ENCODE measurements at regions not wholly inside any gene's neighbourhood (a gene's known extent, or its start where the extent isn't known, plus 50 kb on each side); places are given as distances from the start of the nearest gene placed in this dataset.

- DNase-seq (ENCODE audit: low read depth), result no peak
Observed at GRCh38 chr5:54743581-54743980, 226.0 kb downstream of the SNX18 start.

DNA sequence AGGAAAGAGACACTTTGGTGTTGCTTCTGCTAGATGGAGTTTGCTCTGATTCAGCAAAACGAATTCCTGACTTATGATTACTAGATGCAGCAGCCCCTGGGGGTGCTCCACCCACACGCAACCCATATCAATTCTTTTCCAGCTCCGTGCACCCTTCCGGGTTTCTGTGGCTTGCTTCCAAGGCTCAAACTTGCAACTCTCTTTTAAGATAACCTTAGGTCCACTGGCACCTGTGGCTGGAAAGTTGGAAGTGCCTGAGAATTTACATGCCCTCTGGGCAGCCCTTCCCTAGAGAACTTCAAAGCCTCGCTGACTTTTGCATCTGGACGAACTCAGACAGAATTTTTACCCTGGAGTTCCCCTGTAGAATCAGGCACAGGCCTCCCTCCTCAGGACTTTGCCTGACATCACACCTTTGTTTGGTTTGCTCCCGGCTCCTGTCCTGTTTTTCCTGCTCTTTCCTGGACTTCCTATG lies 224.9 kb downstream of the SNX18 start:
- DNase-seq (ENCODE audit: low read depth), result no peak

- no peak for DNase-seq (ENCODE audit: low read depth)
Observed at GRCh38 chr5:54741711-54742110, 224.2 kb downstream of the SNX18 start.

- DNase-seq (ENCODE audit: low read depth), result no peak
Observed at GRCh38 chr5:54740141-54740540, 222.6 kb downstream of the SNX18 start.

- DNase-seq (ENCODE audit: low read depth), result no peak
Observed at GRCh38 chr5:54739371-54739770, 221.8 kb downstream of the SNX18 start.

GRCh38 chr5:54738973-54739367 lies 221.4 kb downstream of the SNX18 start:
- no peak for DNase-seq (ENCODE audit: low read depth)

GRCh38 chr5:54738118-54738972 lies 220.8 kb downstream of the SNX18 start:
- no peak for DNase-seq (ENCODE audit: low read depth)

DNA sequence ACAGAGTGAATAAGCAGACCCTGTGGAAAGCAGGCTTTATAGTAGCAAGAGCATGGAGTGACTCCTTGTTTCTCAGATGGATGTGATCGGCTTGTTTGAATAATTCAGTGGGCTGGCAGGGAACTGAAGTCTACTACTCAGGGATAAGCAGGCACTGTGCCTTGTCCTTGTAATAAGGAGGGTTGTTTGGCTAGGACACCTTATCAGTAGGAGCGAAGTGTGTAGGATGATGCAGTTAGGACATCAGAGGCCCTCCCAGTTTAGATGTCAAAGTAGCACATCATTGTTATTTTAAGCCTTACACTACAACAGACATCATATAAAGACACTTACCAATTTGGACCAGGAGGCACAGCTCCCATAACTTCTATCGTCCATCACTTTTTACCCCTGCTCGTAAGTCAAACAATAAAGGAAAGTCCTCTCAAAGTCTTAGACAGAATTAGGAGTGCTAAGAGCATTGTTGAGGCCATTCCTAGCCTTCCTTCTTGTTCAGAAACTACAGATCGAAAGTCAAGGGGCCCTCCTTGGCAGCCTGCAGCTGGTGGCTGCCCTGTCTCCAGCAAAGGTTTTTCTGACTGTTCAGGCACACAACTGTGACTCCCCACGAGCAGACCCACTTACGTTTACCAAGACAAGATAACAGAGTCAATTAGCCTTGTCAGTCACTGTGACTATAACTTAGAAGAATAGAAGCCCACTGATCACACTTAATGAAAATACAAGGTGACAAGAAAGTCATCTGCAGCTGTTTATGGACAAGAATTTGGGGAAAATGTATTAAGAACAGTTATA lies 218.6 kb downstream of the SNX18 start:
- no peak for DNase-seq (ENCODE audit: low read depth)

- no peak for DNase-seq (ENCODE audit: low read depth)
Observed at GRCh38 chr5:54733101-54733500, 215.5 kb downstream of the SNX18 start.

DNA sequence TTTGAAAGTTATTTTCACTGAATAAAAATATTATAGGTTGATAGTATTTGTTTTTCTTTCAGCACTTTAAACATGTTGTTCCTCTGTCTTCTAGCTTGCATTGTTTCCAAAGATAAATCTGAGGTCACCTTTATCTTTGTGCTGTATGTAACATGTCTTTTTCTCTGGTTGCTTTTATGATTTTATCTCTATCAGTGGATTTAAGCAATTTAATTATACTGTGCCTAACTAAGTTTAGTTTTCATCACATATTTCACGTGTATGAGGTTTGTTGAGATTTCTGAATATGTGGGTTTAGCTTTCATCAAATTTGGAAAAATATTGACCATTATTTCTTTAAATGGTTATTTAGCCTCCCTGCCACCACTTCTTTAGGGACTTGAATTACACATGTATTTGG lies 214.5 kb downstream of the SNX18 start:
- no peak for DNase-seq (ENCODE audit: low read depth)

DNA sequence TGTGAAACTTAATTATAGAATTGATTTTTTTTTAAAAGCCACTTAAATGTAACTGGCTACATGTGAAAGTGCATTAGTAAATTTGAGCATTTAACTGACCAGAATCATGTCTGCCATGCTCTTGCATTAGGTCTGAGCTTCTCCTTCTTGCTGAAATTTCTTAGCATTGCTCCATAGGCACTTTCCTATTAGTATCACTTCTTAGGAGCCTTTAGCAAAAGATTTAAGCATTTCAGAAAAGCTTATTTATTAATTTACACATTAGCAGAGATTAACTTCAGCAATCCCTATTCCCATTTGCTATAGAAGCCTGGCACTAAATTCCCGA lies 211.0 kb downstream of the SNX18 start:
- no peak for DNase-seq (ENCODE audit: low read depth)

- no peak for DNase-seq (ENCODE audit: low read depth)
Observed at GRCh38 chr5:54727874-54728587, 210.5 kb downstream of the SNX18 start.

DNA sequence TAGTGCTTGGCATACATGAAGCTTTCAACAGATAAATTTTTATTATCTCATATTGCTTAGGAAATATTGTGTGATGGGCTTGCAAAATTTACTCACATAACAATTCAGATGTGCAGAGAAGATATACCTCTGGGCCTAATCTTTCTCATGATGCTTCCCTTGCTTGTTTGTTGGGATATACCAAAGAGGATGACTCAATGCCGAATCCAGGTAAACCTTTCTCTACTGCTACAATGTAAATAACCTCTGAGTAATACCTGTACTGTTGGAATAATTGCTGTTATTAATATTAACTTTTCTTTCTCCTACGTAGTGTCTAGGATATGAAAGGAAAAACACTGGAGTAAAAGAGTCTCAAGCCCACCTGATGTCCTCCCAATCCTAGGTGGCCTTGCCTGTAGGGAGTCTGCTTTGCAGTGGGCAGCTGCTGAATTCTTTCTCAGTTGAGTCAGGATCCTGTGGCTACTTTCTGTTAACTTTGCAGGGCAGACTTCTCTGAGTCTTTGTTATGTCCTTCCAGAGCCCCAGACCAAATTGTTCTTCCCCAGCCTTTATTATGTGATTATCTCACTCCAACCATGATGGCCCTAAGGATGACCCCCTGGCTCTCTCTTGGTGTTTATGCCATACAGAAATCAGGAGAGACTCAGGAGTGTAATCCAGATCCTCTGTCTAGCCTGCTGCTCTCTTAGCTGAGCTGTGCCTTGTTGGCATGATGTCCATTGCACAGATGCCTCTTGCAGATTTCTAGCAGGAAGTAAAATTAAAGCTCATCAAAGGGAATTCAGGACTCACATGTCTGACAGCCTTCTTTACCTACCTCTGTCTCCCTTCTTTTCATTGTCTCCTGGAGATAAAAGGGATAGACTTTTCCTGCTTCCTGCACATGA lies 208.1 kb downstream of the SNX18 start:
- DNase-seq (ENCODE audit: low read depth), result no peak

DNA sequence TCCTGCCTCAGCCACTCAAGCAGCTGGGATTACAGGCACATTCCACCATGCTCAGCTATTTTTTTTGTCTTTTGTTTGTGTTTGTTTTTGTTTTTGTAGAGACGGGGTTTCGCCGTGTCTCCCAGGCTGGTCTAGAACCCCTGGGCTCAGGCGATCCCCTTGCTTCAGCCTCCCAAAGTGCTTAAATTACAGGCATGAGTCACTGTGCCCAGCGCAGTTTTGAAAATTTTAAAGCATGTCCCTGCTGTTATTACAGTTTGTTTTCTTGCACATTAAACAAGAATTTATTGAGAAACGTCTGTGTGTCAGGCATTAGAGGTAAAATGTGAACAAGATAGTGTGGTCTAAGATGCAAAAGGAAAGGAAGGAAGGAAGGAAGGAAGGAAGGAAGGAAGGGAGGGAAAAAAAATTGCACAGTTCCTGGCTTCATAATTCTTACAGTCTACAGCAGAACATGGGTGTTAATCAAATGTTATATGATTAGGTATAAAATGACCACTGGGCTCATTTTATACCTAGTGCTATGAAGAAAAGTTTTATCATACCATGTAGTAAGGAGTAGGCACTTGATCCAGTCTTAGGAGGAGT lies 205.4 kb downstream of the SNX18 start:
- no peak for DNase-seq (ENCODE audit: low read depth)

DNA sequence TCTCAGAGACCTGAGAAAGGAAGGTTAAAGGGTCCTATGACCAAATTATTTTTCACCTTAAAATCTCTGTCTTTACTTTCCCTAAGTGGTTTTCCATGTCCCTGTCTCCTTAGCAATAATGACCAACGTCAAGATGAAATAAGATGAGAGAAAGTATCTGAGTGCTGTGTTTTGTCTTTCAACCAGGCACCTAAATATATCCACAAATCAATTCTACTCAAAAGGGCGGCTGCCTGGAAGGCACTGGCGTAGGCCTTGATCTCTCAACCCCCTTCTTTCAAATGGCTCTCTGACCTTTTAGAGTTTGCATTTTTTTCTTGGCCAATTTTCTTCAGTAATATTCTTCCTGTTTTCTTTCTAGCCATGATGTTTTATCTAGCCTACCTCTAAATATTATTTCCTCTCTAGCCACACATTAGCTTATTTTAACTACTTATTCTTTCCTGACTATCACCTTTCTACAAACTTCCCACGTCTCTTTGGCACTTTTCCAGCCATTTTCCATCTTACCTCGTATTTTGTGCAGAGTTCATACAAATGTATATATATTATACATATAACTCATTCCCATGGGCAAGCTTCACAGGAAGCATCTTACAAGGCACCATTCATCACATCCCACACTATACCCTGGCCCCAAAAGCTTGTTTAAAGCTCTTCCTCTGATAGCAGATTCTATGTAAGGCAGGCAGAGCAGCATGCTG lies 204.5 kb downstream of the SNX18 start:
- no peak for DNase-seq (ENCODE audit: low read depth)

DNA sequence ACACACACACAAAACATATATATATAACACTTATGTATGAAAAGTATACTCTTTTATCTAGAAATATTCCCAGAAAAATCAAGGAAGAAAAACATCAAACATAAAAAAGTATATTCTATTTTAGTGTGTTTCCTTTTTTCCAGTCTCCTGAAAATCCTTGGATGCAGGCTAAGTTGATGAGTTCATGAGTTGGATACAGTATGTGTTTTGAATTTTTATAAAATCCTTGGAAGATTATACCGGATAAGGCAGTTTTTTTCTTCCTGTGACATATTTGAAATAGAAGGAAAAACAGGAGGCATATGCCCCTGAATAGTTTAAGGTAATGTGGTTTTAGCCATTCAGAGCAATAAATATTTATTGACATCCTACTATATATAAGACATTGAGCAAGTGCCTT lies 203.6 kb downstream of the SNX18 start:
- no peak for DNase-seq (ENCODE audit: low read depth)

DNA sequence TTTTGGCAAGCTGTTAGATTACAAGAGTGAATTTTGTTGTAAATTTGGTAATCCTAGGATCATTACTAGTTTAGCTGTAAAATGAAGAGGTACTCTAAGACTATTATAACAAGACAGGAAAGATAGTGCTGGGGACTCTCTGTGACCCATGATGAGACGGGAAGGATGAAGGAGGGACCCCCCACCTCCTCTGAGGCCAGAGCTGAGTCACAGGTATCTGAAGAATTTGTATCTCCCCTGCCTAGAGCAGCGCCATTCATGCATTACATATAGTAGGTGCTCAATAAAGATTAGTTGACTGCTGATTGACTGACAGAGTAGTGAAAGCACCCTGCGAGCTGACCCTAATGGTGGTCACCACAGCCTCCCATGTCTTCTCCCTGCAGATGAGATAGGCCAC lies 202.8 kb downstream of the SNX18 start:
- no peak for DNase-seq (ENCODE audit: low read depth)

DNA sequence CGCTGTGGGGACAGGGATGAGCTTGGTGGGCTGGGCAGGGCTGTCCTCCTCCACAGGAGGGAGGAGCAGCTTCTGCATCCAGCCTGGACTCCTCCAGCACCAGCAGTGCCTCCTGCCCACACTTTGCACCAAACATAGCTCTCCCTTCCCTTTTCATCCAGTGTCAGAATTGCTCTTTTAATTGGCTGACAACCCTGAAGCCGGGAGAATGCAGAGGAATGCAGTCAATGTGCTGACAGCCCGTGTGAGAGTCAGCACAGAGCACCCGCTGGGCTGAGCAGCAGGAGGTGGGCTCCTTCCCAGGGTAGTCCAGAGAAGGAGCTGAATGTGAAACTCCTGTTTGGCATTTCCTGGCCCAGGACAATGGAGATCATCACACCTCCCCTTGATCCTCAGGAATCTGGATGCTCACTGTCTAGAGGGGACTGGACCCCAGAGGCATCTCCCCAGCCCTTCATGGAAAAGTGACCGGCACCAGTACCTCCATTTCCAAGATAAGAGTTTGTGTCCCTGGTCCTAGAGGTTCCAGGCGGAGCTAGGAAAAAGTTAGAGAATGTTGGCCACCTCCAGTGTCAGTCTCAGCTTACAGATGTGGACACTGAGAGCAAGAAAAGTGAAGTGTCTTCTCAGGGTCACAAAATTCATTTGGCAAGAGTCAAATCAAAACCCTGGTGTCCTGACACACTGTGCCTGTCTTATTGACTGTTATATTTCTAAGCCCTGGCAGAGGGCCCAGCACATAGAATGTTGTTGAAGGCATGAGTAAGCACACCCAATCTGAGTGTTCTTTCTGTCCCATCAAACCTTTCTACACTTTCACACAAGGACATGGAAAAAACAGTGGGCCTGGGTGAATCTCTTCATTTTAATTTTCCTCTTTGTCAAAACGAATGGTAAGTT lies 202.1 kb downstream of the SNX18 start:
- DNase-seq (ENCODE audit: low read depth), result no peak

DNA sequence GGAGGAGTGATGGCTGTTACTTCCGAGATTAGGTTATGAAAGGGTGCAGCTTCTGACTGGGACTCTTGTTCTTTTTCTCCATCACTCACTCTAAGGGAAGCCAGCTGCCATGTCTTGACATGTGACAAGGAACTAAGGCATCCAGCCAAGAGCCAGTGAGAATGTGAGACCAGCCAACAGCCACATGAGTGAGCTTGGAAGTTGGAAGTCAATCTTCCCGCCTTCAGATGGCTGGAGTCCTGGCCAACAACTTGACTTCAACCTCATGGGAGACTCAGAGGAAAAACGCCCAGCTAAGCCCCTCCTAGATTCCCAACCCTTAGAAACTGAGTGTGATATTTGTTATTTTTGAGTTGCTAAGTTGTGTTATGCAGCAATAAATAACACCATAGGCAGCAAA lies 201.1 kb downstream of the SNX18 start:
- DNase-seq (ENCODE audit: low read depth), result no peak

DNA sequence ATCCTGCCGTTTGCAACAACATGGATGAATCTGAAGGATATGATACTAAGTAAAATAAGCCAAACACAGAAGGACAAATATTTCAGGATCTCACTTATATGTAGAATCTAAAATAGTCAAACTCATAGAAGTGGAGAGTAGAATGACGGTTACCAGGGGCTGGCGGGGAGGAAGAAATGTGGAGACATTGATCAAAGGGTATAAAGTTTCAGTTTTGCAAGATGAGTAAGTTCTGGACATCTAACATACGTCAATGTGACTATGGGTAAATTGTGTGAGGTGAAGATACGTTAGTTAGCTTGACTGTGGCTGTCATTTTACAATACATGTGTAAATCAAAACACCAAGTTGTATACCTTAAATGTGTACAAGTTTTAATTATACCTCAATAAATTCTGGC lies 200.3 kb downstream of the SNX18 start:
- DNase-seq (ENCODE audit: low read depth), result no peak

Data from activated T-helper 9 cell treated with anti-CD3 and anti-CD28 coated beads, Interleukin-2, amount 50 U/mL, for 16 hours (primary cell).